ENCODE measurements at regions not wholly inside any gene's neighbourhood (a gene's known extent, or its start where the extent isn't known, plus 50 kb on each side); places are given as distances from the start of the nearest gene placed in this dataset.
"Not testable (repeated sequence)": the region's sequence is repeated elsewhere in the genome, so short reads cannot be mapped to it uniquely, and the experiment has no call there.

DNA sequence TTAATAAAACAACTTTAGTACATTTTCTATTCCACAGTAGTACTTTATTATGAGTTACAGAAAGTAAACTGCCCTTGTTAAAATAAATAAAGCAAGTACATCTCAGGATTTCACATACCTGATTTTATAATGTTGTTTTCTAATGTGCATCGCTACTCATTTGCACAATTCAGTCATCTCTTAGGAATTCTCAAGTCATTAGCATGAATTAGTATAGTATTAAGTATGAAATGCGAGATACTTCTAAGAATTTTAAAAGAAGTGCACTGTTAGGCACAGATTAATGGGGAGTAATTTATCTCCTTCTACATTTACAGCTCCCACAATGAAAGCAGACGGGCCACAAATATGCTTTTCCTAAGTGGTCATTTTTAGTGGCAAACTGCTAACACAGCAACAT is 193.7 kb upstream of the FAM174A start:
- not testable (repeated sequence) for TF ChIP-seq CTCF (conservative IDR thresholded peaks at IDR 0.05; ENCODE audit: low read length); EZH2phosphoT487 (IDR thresholded peaks at IDR 0.05; ENCODE audit: borderline replicate concordance, low read depth, low read length)
